GM18870 (cell line): ENCODE measurements at regions not wholly inside any gene's neighbourhood (a gene's known extent, or its start where the extent isn't known, plus 50 kb on each side); places are given as distances from the start of the nearest gene placed in this dataset.
"Not testable (repeated sequence)": the region's sequence is repeated elsewhere in the genome, so short reads cannot be mapped to it uniquely, and the experiment has no call there.

ENCODE experiments used
- ATAC-seq: cut with Tn5 transposase; IDR thresholded peaks from one replicate; pipeline ENCODE4 v1.9.1; 2021; ENCODE audit warnings: moderate library complexity; ENCODE audit not compliant: unreplicated experiment

DNA sequence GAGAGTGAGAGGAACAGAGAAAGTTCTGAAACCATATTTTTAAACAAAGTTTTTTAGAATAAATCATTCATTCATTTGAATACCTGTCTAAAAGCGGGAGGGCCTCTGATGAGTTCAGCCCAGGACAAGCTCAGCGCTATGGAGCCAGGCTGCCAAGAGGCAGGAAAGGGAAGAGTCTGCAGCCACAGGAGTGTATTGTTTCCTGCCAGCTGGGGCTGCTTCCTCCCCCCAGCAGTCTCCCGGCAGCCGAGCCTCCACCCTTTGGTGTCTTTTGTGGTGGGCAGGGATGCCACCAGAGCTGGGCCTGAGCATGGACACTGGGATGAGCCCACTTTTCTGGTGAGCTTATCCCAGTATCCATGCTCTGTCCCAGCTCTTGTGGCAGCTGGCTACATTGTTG, 199.5 kb upstream of the TPRG1 start:
- ATAC-seq: no peak

DNA sequence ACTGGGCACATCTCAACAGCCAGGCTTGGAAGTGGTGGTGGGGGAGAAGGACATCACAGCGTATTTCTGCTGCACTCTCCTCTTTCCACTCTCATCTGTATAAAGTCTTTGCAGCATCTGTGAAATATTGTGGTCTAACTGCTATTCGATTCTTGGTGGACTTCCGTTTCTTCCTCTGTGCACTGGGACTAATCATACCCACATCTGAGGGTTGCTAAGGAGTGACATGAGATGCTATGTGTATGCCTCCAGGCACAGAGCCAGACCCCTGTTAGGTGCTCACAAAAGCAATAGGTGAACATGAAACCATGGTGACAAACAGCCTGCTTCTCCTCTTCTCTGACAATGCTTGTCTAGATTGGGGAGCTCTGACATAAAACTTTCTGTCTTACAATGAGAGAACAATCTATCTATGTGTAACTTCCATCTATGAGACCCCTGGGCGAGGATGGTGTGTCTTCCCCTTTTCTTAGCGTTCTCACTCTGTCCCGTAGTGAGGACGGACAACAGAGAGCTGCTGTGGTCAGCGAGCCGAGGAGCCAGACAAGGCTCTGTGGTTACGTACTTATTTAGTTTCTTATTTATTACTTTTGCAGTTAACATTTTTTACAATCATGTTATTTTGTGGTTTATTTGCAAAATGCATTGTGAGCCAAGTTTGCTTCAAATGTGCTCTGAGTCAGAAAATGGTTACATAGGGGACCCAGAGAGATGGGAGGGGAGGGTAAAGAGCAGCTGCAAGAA, 196.7 kb upstream of the TPRG1 start:
- no peak for ATAC-seq

DNA sequence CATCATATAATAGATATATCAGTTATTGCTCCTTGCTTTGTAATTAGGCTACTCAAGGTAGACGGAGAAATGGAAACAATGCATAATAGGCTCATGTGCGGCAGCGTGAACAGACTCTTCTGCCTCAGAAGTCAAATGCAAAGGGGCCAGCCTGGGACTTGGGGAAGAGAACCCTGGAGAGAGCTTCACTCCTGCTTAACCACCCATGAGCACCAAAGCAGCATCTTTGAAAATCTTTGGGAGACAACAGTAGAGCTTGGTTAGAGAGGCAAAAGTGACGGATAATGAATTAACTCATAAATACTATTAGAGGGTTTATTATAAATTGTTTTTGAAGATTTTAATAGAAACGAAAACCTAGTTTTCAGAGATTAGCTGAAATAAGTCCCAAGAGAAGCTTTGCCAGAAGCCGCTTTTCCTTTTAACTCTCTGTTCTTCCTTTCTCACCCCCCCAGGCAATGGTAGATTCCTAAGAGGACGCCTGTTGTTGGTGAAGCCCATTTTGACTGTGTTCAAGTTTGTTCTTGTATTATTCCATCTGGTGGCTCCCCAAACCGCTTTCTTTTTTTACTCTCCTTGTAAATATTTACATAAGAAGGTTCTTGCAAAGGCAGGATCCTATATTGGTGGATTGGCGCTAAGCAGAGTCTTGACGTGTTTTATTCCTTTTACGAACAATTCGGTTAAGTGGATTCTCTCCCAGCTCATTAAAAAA, 196.0 kb upstream of the TPRG1 start:
- no peak for ATAC-seq

DNA sequence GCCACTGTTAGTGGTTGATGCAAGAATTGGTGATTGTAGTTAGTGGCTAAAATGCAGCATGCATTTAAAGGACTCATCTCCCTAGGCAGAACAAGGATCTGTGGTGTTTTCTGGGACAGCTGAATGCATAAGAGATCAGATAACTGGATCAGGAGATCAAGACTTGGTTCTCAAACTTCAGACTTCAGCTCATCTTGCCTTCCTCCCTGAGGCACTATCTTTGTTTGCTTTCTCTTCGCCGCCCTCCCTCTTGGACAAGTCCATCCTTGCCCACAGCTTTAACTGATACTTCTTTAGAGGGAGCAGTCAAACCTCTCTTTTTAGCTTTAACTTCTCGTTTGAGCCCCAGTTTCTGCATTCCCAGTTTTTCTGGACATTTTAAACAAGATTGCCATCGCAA, 195.4 kb upstream of the TPRG1 start:
- ATAC-seq: no peak

DNA sequence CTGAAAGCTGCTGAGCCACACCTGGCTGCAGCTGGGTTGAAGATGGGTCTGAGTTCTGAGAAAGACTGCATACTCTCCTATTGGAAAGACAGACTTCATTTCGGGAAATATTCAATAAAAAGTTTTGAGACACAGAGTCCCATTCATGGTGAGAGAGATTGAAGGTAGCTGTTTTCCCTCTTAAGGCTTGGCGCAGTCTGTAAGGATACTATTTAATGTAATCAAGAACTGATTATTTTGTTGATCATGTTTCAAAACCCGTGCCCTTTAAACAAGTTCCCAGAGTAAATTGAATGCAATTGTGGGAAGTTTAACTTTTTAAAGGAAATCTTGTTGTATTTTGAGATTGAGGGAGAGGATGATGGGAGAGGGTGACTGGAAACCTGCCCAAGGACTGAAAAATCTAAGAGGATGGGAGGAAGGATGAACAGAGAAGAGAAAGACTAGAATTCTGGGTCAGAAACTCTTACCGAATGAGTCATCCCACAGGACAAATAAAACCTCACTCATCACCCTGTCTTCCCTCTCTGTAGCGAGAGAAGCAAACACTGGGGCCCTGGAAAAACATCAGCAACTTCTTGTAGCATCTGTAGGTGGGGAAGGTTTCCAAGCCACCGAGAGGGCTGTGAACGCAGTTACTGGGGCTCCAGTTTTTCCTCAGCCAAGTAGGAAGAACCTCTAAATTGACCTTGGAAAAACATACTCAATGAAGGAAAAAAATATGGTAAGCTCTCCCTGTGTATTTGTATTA, 193.2 kb upstream of the TPRG1 start:
- no peak for ATAC-seq

DNA sequence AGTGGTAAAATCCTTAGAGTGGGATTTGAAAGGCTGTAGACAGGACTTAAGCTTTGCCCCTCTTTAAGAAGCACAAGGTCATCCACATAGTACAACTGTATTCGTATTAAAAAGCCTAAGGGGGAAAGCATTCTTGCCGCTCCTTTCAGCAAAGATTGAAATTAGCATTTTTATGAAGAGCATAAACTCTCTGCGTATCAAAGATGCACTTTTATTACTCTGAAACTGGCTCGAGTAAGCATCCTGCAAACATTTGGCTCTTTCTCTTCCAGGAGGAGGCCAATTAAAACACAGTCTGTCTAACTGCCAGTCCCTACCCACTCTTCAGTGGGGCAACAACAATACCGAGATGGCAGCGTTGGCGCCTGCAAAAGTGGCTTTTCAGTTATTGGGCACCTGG, 192.5 kb upstream of the TPRG1 start:
- no peak for ATAC-seq

DNA sequence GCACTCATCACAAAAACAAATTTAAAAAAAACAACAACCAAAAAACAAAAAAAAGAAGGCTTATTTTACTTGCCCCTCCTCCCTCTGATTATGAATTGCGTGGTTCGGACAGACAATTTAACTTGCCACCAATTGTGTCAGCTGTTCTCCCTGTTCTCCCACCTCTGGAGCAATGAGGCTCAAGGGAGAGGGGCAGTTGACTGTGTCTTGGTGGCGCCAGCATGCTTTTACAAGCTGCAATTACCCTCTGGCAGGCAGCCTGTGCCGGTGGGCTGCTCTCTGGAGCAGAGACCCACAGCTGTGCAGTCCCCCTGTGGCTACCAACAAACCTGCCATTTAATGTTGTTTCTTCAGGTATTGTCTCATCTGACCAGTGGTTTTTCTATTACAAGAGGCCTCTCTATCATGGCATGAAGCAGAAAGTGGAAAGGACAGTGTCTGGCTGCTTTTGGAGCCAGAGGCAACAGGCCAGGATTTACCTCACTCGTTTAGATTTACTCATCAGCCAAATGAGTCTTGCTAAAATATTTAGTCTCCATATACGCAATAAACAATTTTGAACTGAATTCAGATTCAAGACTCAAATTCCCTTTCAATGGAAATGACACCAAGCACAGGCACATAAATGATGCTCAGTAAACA, 192.0 kb upstream of the TPRG1 start:
- no peak for ATAC-seq

DNA sequence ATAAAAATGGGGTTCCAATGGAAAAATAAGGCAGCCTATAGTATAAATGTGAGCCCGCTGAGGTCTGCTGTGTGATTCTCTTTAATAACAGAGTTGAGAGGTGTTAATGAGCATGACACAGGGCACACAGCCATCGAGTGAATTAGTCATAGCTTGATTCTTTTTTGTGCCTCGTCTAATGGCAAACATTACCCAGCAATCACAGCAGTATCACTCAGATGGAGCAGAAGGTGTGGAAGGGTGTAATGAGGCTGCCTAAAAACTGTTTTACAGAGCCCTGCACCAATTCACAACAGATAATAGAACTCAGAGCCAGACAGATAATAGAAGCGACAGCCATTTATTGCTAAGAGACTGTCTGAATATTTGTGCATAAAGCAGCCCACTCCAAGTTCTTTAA, 178.6 kb upstream of the TPRG1 start:
- no peak for ATAC-seq

DNA sequence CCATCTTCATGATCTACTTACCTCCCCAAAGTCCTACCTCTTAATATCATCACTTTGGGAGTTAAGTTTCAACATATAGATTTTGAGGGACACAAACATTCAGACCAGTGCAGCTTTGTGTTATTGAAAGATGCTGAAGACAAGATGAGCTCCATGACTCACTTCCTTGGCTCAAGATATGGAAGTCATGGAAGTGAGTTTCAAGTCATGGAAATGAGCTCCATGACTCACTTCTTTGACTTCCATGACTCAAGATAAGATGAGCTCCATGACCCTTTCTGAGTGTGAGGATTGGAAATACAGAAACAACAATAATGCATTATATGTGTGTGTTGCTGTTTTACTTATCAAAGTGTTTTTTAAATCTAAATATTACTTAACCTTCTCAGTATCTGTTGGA, 170.2 kb upstream of the TPRG1 start:
- ATAC-seq: no peak

DNA sequence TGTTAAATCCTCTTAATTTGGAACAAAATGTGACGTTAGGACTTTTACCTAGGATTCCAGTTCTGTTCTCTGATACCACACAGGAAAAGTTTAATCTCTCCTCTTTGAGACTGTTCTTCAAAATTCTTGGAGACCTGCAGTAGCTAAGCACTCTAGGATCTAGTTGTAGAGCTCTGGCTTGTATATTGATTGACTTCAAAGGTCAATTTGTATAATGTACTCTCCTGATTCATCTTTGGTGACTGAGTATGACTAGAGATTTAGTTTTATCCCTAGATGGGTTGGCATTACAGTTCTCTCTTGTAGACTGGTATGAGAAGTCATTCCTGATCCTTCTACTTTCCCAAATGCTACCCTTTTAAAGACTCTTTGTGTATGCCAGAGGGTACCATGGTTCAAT, 168.4 kb upstream of the TPRG1 start:
- no peak for ATAC-seq

DNA sequence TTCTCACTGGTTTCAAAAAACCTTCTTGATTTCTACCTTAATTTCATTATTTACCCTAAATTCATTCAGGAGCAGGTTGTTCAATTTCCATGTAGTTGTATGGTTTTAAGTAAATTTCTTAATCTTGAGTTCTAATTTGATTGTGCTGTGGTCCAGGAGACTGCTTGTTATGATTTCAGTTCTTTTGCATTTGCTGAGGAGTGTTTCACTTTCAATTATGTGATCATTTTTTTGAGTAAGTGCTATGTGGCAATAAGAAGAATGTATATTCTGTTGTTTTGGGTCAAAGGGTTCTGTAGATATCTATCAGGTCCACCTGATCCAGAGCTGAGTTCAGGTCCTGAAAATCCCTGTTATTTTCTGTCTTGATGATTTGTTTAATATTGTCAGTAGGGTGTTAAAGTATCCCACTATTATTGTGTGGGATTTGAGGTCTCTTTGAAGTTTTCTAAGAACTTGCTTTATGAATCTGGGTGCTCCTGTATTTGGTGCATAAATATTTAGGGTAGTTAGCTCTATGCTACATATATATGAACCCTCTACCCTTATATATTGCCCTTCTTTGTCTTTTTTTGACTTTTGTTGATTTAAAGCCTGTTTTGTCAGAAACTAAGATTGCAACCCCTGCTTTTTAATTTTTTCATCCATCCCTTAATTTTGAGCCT, 158.4 kb upstream of the TPRG1 start:
- no peak for ATAC-seq

DNA sequence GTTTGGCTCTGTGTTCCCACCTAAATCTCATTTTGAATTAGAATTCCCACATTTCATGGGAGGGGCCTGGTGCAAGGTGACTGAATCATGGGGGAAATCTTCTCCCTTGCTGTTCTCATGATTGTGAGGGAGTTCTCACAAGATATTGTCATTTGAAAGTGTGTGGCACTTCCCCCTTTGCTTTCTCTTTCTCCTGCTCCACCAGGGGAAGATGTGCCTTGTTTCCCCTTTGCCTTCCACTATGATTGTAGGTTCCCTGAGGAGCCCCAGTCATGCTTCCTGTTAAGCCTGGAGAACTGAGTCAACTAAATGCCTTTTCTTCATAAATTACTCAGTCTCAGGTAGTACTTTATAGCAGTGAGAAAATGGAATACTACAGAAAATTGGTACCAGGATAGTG, 157.2 kb upstream of the TPRG1 start:
- no peak for ATAC-seq

DNA sequence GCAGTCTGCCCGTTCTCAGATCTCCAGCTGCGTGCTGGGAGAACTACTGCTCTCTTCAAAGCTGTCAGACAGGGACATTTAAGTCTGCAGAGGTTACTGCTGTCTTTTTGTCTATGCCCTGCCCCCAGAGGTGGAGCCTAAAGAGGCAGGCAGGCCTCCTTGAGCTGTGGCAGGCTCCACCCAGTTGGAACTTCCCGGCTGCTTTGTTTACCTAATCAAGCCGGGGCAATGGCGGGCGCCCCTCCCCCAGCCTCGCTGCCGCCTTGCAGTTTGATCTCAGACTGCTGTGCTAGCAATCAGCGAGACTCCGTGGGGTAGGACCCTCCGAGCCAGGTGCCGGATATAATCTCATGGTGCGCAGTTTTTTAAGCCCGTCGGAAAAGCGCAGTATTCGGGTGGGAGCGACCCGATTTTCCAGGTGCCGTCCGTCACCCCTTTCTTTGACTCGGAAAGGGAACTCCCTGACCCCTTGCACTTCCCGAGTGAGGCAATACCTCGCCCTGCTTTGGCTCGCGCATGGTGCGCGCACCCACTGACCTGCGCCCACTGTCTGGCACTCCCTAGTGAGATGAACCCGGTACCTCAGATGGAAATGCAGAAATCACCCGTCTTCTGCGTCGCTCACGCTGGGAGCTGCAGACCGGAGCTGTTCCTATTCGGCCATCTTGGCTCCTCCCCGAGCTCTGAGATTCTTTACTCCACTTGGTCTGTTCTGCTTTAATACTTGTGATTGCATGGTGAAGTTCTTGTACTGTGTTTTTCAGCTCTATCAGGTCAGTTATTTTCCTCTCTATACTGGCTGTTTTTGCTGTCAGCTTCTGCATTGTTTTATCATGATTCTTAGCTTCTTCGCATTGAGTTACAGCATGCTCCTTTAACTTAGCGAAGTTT, 148.9 kb upstream of the TPRG1 start:
- ATAC-seq: not testable (repeated sequence)

DNA sequence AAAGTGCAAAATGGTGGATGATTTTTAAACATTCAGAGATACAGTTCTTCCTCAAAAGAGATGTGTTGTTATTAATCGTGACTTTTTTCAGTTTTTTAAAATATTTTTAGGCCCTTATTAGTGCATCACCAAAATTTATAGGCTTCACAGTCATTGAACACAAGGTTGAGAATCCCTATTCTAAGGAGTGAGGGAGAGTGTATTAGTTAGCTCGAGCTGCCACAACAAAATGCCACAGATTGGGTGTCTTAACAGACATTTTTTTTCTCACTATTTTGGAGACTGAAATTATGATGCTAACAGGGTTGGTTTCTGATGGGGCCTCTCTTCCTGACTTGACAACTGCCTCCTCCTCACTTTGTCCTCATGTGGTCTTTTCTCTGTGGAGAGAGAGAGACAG, 145.9 kb upstream of the TPRG1 start:
- ATAC-seq: no peak

DNA sequence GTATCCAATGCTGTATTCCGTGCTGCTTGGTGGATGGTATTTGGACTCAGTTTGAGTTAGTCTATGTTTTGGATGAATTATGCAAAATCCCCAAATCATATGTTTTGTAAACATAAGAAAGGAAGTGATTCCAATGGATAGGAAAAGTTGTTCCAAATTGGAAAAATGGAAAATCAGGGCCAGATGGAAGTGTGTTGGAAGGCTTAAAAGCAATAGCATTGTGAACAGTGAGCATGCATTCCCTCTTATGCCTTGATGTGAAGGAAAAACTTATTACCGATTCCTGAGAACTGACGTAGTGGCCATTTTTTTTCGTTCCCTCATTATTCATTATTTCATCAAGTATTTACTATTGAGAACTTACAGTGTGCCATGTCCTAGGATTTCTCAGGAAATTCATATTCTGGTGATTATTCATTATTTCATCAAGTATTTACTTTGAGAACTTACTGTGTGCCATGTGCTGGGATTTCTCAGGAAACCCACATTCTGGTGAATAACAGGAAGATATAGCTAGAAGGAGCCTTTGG, 144.1 kb upstream of the TPRG1 start:
- no peak for ATAC-seq

DNA sequence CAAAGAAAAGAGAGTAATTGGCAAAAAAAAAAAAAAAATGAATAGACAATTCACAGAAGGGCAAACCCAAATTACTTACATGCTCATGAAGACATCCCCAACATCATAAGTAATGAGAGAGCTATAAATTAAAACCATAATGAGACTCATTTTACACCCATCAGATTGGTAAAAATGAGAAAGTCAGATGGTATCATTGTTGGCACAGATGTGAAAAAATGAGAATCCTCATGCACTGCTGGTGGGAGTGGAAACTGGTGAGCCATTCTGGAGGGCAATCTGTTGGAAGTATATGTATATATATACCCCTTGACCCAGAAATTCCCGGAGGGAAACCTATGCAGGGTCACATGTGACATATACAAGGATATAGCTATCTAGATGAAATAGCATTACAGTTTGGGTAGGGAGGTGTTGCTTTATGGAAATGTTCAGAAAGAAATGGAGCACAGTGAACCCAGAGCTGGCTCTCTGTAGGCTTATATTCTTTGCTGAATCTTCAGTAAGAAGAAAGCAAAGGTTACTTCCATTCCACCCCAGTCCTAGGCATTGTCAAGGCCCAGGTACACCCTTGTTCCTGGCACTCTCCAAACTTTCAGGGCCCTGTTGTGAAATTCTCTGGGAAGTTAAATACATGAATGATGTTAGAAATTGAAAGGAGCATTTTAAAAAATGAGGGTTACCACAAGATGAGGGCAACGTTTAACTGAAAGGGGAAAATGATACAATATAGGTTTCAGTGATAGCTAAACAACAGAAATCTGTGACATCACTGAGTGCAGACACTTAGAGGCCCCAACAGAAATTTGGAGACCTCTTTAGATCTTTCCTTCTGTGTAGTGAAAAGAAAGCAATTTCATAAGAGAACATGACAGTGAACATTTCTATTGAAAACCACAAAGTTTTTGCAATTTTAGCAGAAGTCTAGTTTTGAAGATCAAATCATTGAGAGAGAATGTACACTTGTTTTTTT, 132.7 kb upstream of the TPRG1 start:
- ATAC-seq: no peak

DNA sequence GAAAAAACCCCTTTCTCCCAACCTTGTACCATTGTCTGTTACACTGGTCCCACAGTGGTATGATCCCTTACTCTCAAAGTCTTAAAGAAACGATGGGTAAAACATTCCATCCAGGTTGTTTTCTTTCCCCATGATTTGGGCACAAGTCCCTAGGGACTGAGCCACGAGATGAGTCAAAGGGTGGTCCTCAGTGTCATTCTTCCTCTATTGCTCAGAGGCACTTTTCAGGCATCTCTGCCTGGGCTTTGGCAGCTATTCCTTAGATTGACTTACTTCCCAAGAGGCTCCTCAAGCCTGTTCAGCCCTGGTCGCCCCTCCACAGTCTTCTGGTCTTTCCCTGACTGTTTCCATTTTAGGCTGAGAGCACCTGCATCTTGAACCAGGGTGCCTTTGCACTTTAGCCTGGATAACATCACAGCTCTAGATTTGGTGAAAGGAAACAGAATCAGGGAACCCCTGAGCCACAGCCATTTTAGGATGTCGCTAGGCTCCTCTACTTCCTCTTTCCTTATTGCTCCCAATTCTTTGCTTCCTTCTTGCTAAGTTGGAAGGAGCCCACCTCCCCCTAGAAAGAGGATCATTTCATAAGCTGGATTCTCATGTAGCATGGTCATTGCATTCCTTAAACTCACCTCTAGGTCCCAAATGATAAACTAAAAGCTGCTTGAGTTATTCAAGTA, 131.0 kb upstream of the TPRG1 start:
- ATAC-seq: no peak

DNA sequence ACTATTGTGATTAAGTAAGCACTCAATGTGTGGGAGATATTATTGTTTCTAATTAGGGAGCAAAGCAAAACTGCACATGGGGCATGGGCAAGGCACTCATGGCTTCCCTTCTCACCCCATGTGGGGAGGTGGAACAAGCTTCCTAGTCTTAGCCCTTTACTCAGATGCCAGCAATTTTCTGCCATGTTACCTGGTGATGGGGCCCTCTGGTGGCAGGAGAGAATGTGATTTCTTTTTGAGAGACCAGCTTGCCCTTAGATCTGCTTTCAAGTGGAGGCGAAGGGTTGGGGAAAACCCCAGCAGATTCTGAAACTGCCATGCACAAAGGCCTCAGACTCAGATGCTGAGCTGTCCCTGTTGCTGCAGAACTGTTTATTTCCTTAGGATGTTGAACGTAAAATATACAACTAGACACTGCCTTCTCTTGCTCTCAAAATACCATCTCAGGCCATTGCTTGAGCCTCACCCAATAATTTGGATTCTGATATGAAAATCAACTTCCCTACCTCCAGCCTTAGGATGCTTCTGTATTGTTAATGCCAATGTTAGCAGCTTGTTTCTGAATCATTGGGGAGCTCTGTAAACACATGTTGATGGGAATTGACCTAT, 130.2 kb upstream of the TPRG1 start:
- ATAC-seq: peak; percentile 98
